Sigmoid colon (tissue), 6 donors: ENCODE measurements at regions not wholly inside any gene's neighbourhood (a gene's known extent, or its start where the extent isn't known, plus 50 kb on each side); places are given as distances from the start of the nearest gene placed in this dataset.

Experiments
- DNase-seq: peaks from one replicate; pipeline ENCODE4 v3.0.0-alpha.2; 2019
- H3K27ac ChIP-seq, 4 donors: fragments of 200-600 bp; sonication (generic); one replicate each; pipeline ENCODE4 v1.5.1; 2016 to 2019; ENCODE audit warnings: mild to moderate bottlenecking in 1 of 4
- H3K27me3 ChIP-seq, 3 donors: fragments of 200-600 bp; sonication (generic); one replicate each; pipeline ENCODE4 v1.5.1; 2019; ENCODE audit warnings: mild to moderate bottlenecking in 1 of 3
- H3K36me3 ChIP-seq, 4 donors: fragments of 200-600 bp; sonication (generic); one replicate each; pipeline ENCODE4 v1.5.1; 2016 to 2019
- H3K4me1 ChIP-seq, 4 donors: fragments of 200-600 bp; sonication (generic); one replicate each; pipeline ENCODE4 v1.5.1; 2017 to 2019
- H3K4me3 ChIP-seq, 4 donors: fragments of 200-600 bp; sonication (generic); one replicate each; pipeline ENCODE4 v1.5.1; 2017 to 2019; ENCODE audit warnings: mild to moderate bottlenecking in 2 of 4, moderate library complexity in 1 of 4
- H3K9me3 ChIP-seq, 4 donors: fragments of 200-600 bp in 3 of 4; sonication (generic) in 3 of 4; one replicate each; pipeline versions ENCODE4 v1.5.1 to v1.6.1; 2013 to 2019
- EP300 ChIP-seq, 4 donors: sonication (generic); formaldehyde crosslinking; IDR thresholded peaks; one replicate each; pipeline ENCODE4 v1.6.1; 2017; ENCODE audit warnings: antibody characterized with exemption in 4 of 4
- POLR2A ChIP-seq, 2 donors: fragments of 450-650 bp; IDR thresholded peaks; one replicate each; pipeline ENCODE4 v1.6.1; 2016; ENCODE audit warnings: antibody characterized with exemption in 2 of 2, mild to moderate bottlenecking in 2 of 2, moderate library complexity in 2 of 2
- POLR2AphosphoS5 ChIP-seq, 4 donors: sonication (generic); formaldehyde crosslinking; IDR thresholded peaks; one replicate each; pipeline ENCODE4 v1.6.1; 2017; ENCODE audit warnings: antibody characterized with exemption in 4 of 4
- WGBS, 2 donors: extraction: QIAGEN DNeasy Blood & Tissue Kit; methylation state at CpG; one replicate each; pipeline ENCODE4 v1.1.7; 2013; 5-methylcytosine and 5-hydroxymethylcytosine counted together
- intact Hi-C: fragments of 100-400 bp; cut with DNase I; formaldehyde crosslinking; loops from one replicate; pipeline ENCODE4 v1.15.1; 2023
- TF ChIP-seq, protein P1 (sequence below), 4 experiments: fragments of 450-650 bp in 3 of 4; fragments of 200-600 bp in 1 of 4; IDR thresholded peaks; one replicate each; pipeline ENCODE4 v1.5.1; 2016 to 2019; ENCODE audit warnings: antibody characterized with exemption in 4 of 4, mild to moderate bottlenecking in 3 of 4, moderate library complexity in 2 of 4
- donor health status: healthy with polysubstance abuse.
- donor health status: healthy.

DNA sequence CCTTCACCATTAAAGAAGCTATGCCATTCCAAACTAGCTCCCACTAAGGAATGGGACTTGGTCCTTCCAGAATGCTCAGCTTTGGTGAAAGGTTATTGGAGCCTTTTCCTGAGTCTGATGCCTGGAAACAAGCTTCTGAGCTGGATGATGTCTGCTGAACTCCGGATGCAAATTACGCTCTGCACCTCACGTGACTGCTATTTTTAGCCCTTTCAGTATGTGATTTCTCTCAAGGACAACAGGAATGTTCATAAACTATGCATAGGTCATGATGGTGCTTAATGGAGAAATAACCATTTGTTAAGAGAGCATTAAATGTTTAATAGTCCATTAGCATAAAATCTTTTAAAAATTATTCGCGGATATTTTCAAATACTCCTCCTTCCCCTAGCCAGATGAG, 631.4 kb upstream of the KIRREL3 start:
- 94 to 96% methylated on average over 5 of the region's 5 CpGs for WGBS, 2 donors
- Histone ChIP-seq H3K9me3 (no peaks in the 10 kb centered on the region), H3K4me1 (no peaks in the 10 kb centered on the region), H3K4me3 (no peak overlapping the region), H3K27ac (no peak overlapping the region), H3K27me3 (no peaks in the 10 kb centered on the region), H3K36me3 (no peaks in the 10 kb centered on the region)
- TF ChIP-seq EP300 (IDR thresholded peaks at IDR 0.05) = no peak
- no peak for TF ChIP-seq POLR2A (IDR thresholded peaks at IDR 0.05)
- TF ChIP-seq, protein P1, sequence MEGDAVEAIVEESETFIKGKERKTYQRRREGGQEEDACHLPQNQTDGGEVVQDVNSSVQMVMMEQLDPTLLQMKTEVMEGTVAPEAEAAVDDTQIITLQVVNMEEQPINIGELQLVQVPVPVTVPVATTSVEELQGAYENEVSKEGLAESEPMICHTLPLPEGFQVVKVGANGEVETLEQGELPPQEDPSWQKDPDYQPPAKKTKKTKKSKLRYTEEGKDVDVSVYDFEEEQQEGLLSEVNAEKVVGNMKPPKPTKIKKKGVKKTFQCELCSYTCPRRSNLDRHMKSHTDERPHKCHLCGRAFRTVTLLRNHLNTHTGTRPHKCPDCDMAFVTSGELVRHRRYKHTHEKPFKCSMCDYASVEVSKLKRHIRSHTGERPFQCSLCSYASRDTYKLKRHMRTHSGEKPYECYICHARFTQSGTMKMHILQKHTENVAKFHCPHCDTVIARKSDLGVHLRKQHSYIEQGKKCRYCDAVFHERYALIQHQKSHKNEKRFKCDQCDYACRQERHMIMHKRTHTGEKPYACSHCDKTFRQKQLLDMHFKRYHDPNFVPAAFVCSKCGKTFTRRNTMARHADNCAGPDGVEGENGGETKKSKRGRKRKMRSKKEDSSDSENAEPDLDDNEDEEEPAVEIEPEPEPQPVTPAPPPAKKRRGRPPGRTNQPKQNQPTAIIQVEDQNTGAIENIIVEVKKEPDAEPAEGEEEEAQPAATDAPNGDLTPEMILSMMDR (IDR thresholded peaks at IDR 0.05) = no peak
- TF ChIP-seq POLR2AphosphoS5 (IDR thresholded peaks at IDR 0.05) = no peak
- no peak for DNase-seq
- intact Hi-C loops = no loop called here

DNA sequence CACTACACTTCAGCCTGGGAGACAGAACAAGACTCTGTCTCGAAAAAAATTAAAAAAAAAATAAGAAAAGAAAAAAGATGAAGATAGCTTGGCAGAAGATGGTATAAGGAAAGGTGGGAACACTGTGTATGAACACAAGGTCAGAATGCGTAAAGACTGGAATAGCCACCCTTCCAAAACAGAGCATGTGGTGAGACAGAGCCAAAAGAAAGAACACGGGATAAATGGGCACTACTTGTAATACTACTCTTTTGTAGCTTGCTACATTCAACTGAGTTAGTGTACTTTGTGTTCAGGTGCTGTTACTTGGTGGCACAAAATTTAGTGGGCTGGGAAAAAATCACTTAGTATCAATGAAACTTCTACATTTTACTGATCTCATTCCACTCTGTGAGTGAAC, 628.6 kb upstream of the KIRREL3 start:
- H3K4me3 ChIP-seq = no peak overlapping the region
- TF ChIP-seq EP300 (IDR thresholded peaks at IDR 0.05) = no peak
- TF ChIP-seq, protein P1 (IDR thresholded peaks at IDR 0.05) = no peak
- TF ChIP-seq POLR2AphosphoS5 (IDR thresholded peaks at IDR 0.05) = no peak
- no peak for TF ChIP-seq POLR2A (IDR thresholded peaks at IDR 0.05)
- peaks cover 0 to 5% (median 0%) of the 10 kb centered on the region in 4 donors for H3K4me1 ChIP-seq
- no peaks in the 10 kb centered on the region for H3K36me3 ChIP-seq
- intact Hi-C loops = no loop called here
- no peak for DNase-seq
- no peaks in the 10 kb centered on the region for H3K9me3 ChIP-seq
- no peak overlapping the region for H3K27ac ChIP-seq
- WGBS, 2 donors = 79 to 87% methylated on average over 3 of the region's 3 CpGs
- no peaks in the 10 kb centered on the region for H3K27me3 ChIP-seq

DNA sequence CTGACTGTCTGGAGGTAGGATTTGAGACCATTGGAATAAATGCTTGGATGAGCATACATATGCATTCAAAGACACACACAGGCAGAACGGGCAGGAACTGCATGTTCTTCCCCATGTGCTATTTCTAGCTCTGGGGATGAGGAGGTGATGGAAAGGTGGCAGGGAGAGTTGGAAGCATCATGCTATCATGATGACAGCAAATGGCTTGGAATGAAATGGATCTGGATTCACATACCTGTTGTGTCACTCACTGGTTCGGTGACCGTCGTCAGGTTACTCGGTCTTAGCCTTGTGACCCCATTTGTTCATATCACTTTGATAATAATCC, 627.9 kb upstream of the KIRREL3 start:
- no peaks in the 10 kb centered on the region for H3K36me3 ChIP-seq
- H3K9me3 ChIP-seq = no peaks in the 10 kb centered on the region
- peaks cover 0 to 5% (median 0%) of the 10 kb centered on the region in 4 donors for H3K4me1 ChIP-seq
- H3K4me3 ChIP-seq = no peak overlapping the region
- TF ChIP-seq EP300 (IDR thresholded peaks at IDR 0.05) = no peak
- TF ChIP-seq POLR2AphosphoS5 (IDR thresholded peaks at IDR 0.05) = no peak
- no peak for TF ChIP-seq POLR2A (IDR thresholded peaks at IDR 0.05)
- no peak for DNase-seq
- intact Hi-C loops = no loop called here
- H3K27ac ChIP-seq = no peak overlapping the region
- H3K27me3 ChIP-seq = no peaks in the 10 kb centered on the region
- 15 to 63% methylated on average over 5 of the region's 5 CpGs for WGBS, 2 donors

DNA sequence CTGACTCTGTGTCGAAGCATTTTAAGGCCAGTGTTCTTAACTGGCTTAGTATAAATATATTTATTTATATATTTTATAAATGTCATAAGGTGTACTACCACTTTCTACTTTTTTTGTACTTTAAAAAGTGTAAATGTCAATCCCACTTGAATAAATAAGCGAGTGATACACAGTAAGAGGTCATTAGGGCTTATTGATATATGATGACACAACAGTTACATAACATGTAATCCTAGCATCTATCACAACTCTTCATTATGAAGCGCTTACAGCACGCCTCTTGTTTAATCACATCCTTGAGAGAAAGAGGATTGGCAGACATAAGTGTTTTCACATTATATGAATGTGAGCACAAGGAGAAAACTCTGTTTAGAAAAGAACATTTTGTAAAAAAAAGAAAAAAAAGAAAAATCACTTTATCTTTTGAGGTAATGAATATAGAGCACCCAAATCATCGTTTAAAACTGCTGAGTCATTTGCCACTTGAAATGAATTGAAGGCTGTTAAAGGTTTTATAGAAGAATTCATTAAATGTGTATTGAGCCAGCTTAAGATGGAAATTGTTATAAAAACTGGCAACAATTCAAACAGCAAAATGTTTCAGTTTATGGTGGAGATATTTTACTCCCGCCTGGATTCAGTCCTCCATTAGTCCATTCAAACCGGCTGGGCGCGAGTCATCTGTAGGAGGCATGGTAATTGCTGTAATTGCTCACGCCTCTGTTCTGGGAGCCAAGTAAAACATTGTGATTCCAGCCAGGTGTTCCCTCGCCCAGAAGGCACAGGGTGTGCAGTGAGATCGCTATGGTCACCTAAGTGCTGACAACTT, 627.3 kb upstream of the KIRREL3 start:
- Histone ChIP-seq H3K4me1 (peaks cover 0 to 5% (median 0%) of the 10 kb centered on the region in 4 donors), H3K4me3 (no peak overlapping the region), H3K36me3 (no peaks in the 10 kb centered on the region), H3K9me3 (no peaks in the 10 kb centered on the region), H3K27me3 (no peaks in the 10 kb centered on the region), H3K27ac (no peak overlapping the region)
- WGBS, 2 donors = 19 to 57% methylated on average over 12 of the region's 12 CpGs
- intact Hi-C loops = no loop called here
- TF ChIP-seq EP300 (IDR thresholded peaks at IDR 0.05) (no peak), POLR2AphosphoS5 (IDR thresholded peaks at IDR 0.05) (no peak), POLR2A (IDR thresholded peaks at IDR 0.05) (no peak)
- TF ChIP-seq, protein P1 (IDR thresholded peaks at IDR 0.05) = no peak
- DNase-seq = no peak

DNA sequence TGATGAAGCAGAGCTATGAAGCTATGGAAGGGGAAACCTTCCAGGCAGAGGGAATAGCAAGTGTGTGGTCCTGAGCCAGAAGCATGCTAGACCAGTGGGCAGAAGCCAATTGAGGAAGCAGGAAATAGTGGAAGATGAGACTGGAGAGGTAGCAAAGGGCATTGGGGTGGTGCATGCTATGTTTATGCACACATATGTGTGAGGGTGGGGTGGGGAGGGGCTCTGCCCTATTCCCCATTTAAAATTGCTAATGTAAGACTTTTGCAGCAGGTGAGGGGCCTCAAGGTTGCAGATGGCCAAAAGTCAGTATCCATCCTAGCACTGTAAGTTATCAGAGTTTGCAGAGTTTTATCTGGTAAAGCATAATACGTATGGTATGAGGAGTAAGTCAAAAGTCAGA, 626.6 kb upstream of the KIRREL3 start:
- WGBS, 2 donors = 27 to 75% methylated on average over 1 of the region's 1 CpG
- no peak overlapping the region for H3K4me3 ChIP-seq
- no peaks in the 10 kb centered on the region for H3K9me3 ChIP-seq
- no peaks in the 10 kb centered on the region for H3K27me3 ChIP-seq
- intact Hi-C loops = no loop called here
- TF ChIP-seq EP300 (IDR thresholded peaks at IDR 0.05) (no peak), POLR2AphosphoS5 (IDR thresholded peaks at IDR 0.05) (no peak), POLR2A (IDR thresholded peaks at IDR 0.05) (no peak)
- TF ChIP-seq, protein P1 (IDR thresholded peaks at IDR 0.05) = no peak
- H3K4me1 ChIP-seq = peaks cover 0 to 5% (median 0%) of the 10 kb centered on the region in 4 donors
- no peak overlapping the region for H3K27ac ChIP-seq
- DNase-seq = no peak
- H3K36me3 ChIP-seq = no peaks in the 10 kb centered on the region
